ENCODE measurements at regions not wholly inside any gene's neighbourhood (a gene's known extent, or its start where the extent isn't known, plus 50 kb on each side); places are given as distances from the start of the nearest gene placed in this dataset.

GRCh38 chr7:17697128-17697881 is 243.0 kb downstream of the SNX13 start:
- Histone ChIP-seq H3K4me3 (ENCODE audit: low read depth in 1 of 2, low read length in 1 of 2) (no peak overlapping the region), H3K36me3 (no peaks in the 10 kb centered on the region), H3K4me1 (ENCODE audit: control insufficient read depth in 1 of 2, insufficient read depth in 1 of 2, low read depth in 1 of 2, low read length in 1 of 2) (no peaks in the 10 kb centered on the region), H3K9me3 (peaks cover 9% of the 10 kb centered on the region), H3K27me3 (no peaks in the 10 kb centered on the region), H3K27ac (no peak overlapping the region)
- TF ChIP-seq CTCF (IDR thresholded peaks at IDR 0.05), result no peak

DNA sequence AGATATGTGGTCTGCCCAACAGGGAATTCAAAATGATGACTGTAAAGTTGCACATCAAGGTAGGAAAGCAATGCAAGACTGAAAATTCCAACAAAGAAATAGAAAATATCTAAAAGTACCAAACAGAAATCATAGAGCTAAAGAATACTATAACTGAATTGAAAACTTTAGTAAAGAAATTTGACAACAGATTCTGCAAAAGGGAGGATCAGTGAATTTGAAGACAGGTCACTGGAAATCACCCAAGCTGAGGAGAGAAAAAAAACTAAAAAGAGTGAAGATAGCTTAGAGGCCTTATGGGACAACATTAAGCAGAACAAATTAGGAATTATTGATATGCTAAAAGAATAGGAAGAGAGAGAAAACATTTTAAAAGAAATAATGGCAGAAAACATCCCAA is 240.6 kb downstream of the SNX13 start:
- Histone ChIP-seq H3K36me3 (no peaks in the 10 kb centered on the region), H3K4me1 (ENCODE audit: control insufficient read depth in 1 of 2, insufficient read depth in 1 of 2, low read depth in 1 of 2, low read length in 1 of 2) (no peaks in the 10 kb centered on the region), H3K9me3 (peaks cover 9% of the 10 kb centered on the region), H3K4me3 (ENCODE audit: low read depth in 1 of 2, low read length in 1 of 2) (no peak overlapping the region), H3K27ac (no peak overlapping the region), H3K27me3 (no peaks in the 10 kb centered on the region)
- no peak for TF ChIP-seq CTCF (IDR thresholded peaks at IDR 0.05)

- TF ChIP-seq CTCF (IDR thresholded peaks at IDR 0.05), result no peak
- Histone ChIP-seq H3K4me3 (ENCODE audit: low read depth in 1 of 2, low read length in 1 of 2) (no peak overlapping the region), H3K27ac (no peak overlapping the region), H3K36me3 (no peaks in the 10 kb centered on the region), H3K4me1 (ENCODE audit: control insufficient read depth in 1 of 2, insufficient read depth in 1 of 2, low read depth in 1 of 2, low read length in 1 of 2) (no peaks in the 10 kb centered on the region), H3K27me3 (no peaks in the 10 kb centered on the region), H3K9me3 (peaks cover 9% of the 10 kb centered on the region)
Observed at GRCh38 chr7:17700138-17700537, 240.2 kb downstream of the SNX13 start.

DNA sequence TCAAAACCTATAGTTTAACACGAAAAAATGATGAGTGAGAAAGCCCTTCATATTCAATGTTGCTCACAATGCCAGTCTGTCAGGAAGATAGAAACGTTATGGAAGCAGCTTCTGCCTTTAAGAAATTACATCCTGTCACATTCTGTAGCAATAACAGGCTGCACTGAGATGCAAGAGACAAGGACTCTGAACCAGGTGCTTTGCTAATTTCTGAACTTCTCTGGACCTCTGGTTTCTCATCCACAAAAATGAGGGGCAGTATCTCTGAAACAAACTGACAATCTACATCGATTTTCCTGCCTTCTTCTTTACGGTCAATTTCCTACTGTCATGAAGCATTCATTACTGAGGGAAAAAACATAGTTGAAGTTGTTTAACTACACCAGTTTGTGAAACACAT is 234.0 kb downstream of the SNX13 start:
- H3K36me3 ChIP-seq, result no peaks in the 10 kb centered on the region
- no peaks in the 10 kb centered on the region for H3K4me1 ChIP-seq (ENCODE audit: control insufficient read depth in 1 of 2, insufficient read depth in 1 of 2, low read depth in 1 of 2, low read length in 1 of 2)
- H3K9me3 ChIP-seq, result no peaks in the 10 kb centered on the region
- no peak overlapping the region for H3K4me3 ChIP-seq (ENCODE audit: low read depth in 1 of 2, low read length in 1 of 2)
- H3K27ac ChIP-seq, result no peak overlapping the region
- no peak for TF ChIP-seq CTCF (IDR thresholded peaks at IDR 0.05)
- no peaks in the 10 kb centered on the region for H3K27me3 ChIP-seq

- no peaks in the 10 kb centered on the region for H3K36me3 ChIP-seq
- no peaks in the 10 kb centered on the region for H3K27me3 ChIP-seq
- H3K4me1 ChIP-seq (ENCODE audit: control insufficient read depth in 1 of 2, insufficient read depth in 1 of 2, low read depth in 1 of 2, low read length in 1 of 2), result no peaks in the 10 kb centered on the region
- H3K9me3 ChIP-seq, result no peaks in the 10 kb centered on the region
- no peak overlapping the region for H3K4me3 ChIP-seq (ENCODE audit: low read depth in 1 of 2, low read length in 1 of 2)
- H3K27ac ChIP-seq, result no peak overlapping the region
- no peak for TF ChIP-seq CTCF (IDR thresholded peaks at IDR 0.05)
Observed at GRCh38 chr7:17706734-17707133, 233.6 kb downstream of the SNX13 start.
